GM18508 (cell line): ENCODE measurements at regions not wholly inside any gene's neighbourhood (a gene's known extent, or its start where the extent isn't known, plus 50 kb on each side); places are given as distances from the start of the nearest gene placed in this dataset.

Experiments
- ATAC-seq: cut with Tn5 transposase; IDR thresholded peaks from one replicate; pipeline ENCODE4 v1.9.1; 2021; ENCODE audit warnings: moderate number of reproducible peaks; ENCODE audit not compliant: insufficient read depth, unreplicated experiment

DNA sequence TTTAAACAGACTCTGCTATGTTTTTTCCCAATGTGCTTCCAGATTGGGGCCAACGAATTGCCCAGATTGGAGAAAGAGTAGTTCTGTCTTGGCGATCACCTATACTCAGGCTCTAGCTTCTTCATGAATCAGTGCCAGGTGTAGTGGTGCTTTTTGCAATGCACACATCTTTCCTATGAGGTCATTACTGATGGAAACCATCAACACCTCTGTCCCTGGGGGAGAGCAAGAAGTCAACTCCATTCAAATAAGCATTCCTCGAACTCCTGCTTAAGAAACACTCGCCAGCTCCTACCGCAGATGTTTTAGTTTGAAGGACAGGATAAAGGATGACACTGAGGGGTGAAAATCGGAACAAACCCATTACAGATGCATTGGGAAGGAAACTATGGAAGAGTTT lies 156.5 kb upstream of the DKK2 start:
- ATAC-seq: no peak

DNA sequence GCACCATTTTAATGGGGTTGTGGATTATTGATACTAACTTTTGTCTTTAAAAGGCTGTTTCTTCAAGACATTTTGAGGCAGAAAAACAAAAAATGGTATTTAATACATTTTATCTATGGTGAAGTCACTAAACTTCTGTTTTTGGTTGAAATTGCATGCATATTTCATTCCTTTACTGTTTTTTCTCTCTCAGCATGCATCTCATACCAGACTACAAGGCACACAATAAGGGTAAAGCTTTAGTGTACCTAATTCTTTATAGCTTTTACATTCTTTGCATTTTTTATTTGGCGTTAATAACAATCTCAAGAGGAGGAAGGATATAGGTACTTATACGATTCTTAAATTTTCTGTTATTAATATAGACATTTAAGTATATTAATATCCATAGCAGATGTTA lies 151.0 kb upstream of the DKK2 start:
- ATAC-seq: no peak

DNA sequence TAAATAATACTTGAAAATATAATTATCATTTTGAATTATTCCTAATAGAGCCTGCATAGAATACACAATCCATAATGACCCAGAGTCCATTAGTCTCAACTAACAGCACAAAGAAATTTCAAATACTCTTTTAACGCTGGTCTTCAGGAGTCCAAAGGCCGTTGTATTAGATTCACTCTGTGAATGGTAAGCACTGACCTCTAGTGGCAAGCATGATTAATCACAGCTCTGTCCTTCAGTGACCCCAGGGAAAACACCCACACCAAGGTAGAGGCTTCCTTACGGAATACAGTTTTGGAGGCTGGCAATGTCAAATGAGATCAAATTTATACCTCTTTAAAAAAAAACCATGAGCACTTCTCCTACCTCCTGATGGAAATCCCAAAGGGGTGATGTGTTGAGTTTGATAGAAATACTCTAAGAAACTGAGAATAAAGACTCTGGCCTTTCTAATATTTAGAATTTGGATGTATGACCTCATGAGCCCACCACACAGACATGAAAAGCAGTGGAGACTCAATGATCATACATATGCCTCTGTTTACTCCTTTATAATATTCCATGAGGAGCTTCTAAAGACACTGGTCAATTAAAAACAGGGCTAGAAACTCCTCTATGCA lies 147.2 kb upstream of the DKK2 start:
- ATAC-seq: peak; percentile 99

DNA sequence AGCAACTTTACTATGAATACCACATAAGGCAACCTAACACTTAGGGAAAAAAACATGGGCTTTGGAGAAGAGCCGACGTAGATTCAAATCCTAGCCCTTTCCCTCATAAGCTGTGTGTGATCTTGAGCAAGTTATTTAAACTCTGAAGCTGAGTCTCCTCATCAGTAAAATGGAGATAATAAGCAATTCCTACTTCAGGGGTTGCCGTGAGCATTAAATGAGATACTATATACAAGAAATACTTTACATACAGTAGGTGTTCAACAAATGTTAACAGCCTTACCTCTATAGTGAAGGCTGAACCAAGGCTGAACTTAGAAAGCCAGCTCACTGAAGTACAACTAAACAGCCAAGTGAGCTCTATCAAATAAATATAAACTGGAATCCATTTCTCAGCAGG lies 146.2 kb upstream of the DKK2 start:
- no peak for ATAC-seq

DNA sequence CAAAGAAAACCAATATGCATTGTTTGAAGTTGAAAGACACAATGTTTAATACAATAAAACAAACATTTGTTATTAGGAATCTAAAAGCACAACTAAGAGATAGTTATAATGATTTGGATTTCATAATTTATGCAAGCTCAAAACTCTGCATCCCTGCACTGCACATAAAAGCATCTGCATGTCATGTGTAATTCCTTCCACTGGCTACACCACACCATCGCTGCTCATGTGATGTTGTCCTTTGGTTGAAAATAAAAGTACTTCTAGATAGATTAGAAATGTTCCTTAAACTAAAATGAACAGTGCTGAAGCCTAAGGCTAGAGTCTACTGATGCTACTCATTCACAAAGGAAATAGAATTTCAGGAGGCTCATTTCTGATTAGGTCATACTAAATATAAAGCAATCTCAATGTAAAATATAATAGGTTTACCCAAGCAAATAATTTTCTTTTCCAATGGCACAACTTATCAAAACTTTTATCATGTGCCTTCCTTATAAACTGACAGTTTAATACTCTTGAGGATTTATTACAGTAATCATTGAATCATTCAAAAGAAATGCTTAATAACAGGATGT lies 130.8 kb upstream of the DKK2 start:
- ATAC-seq: no peak

DNA sequence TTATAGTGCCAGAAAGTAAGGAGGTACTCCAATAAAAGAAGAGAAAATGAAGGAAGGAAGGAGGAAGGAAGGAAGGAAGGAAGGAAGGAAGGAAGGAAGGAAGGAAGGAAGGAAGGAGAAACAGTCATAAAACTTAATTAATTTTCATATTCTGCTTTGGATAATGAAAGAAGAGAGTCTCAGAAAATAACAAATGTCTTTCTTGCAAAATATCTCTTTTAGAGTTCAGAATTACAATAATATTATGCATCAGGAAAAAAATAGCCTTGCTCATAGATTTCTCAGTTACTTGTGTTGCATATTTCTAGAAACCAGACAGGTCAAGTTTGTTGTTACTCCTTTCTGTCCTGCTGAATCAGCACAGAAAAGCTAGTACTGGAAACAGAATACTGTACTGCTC lies 130.1 kb upstream of the DKK2 start:
- ATAC-seq: no peak

DNA sequence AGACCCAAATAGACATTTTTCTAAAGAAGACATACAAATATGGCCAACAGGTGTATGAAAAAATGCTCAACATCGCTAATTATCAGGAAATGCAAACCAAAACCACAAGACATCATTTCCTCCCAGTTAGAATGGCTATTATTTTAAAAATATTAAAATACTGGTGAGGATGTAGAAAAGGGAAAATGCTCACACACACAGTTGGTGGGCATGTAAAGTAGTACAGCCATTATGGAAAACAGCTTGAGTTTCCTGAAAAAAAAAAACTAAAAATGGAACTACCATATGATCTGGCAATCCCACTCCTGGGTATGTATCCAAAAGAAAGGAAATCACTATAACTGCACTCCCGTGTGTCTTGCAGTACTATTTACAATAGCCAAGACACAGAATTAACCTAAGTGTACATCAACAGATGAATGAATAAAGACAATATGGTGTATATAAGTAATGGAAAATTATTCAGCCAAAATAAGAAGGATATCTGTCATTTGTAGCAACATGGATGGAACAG lies 128.9 kb upstream of the DKK2 start:
- no peak for ATAC-seq

DNA sequence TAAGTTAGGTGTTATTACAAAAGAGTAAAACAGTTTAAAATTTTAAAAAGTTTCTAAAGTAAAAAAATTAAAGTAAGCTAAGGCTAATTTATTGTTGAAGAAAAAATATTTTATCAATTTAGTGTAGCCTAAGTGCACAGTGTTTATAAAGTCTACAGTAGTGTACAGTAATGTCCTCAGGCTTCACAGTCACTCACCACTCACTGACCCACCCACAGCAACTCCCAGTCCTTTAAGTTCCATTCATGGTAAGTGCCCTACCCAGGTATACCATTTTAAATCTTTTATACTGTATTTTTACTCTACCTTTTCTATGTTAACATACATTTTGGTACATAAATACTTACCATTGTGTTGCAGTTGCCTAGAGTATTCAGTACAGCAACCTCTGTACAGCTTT lies 120.3 kb upstream of the DKK2 start:
- no peak for ATAC-seq

DNA sequence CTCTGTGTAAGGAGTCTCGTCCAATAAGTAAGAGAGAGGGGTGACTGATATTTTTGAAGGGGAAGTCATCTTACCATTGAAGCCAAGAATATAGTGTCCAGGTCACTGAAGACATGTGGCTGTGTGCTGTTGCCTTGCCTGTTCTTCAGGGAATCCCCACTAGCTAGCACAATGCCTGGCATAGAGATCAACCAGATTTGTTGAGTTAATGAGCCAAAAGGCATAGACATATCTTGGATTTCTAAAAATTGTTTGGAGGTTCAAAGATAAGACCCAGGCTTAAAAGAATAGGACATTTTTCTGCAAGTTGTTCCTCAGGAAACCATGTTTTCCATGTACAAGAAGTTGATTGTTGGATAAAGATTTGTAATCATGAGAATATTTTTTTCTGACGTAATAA lies 119.3 kb upstream of the DKK2 start:
- no peak for ATAC-seq

DNA sequence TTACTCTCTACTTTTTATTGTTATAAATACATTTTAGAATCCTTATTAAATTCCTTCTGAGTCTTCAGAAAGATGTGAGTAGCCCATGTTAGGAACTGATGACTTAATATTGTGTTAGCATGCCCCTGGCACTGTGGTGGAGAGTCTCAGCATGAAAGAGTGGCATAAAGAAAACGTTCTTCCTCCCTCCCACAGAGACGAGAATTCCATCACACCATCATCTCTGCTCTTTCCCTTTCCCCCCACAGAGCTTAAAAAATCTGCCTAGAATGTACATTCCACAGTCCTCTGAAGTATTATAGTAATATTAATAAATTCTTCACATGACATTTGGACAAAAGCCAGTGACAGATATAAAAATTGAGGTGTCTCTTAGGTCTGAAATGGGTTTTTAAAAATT lies 117.8 kb upstream of the DKK2 start:
- no peak for ATAC-seq

DNA sequence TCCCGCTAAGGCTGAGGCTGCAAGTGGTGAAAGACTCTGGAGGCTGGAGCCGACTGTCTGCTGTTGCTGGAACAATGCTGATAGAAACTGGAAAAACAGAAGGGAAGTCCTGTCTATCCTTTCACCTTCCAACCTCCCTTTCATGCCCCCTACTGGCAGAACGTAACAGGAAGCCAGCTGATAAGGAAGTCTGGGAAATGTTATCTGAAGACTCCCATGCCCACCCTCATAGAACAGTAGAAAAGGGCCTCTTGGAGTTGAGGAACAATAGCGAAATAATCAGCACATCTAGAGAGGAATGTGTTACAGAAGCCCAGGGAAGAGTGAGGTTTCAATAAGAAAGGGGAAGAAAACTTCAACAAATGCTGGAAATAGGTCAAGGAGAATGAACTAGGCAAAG lies 117.1 kb upstream of the DKK2 start:
- ATAC-seq: no peak

DNA sequence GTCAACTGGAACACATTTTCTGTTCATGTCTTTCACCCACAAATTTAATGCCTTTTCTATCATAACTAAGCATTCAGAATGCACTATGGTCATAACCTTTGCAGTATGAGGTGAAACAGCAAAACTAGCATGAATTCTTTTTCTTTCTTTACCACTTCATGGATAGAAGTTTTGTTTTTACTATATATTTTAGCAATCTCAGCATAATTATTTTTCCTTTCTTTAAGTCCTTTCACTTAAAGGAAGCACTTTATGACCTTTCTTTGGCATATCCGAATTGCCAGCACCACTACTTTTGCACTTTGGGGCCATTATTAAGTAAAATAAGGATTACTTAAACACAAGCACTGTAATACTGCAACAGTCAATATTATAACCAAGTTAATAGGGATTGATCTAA lies 115.1 kb upstream of the DKK2 start:
- no peak for ATAC-seq

DNA sequence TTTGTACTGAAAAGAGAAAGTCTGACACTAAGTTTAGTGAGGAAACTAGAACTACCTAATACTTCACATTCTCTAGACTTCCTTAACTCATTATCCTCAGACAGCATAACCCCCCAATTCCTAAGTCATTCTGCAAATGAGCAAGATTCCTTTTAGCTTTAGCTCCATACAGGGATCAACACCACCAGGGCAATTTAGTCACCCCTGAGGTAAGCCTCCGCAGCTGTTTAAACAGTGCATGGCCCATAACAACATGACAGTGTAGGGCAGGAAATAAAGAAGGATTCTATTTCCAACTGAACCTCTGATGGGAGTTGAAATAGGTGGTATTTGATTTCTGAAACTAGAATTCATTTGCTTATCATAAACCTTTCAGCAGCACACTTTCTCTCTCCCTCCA lies 112.8 kb upstream of the DKK2 start:
- ATAC-seq: no peak

DNA sequence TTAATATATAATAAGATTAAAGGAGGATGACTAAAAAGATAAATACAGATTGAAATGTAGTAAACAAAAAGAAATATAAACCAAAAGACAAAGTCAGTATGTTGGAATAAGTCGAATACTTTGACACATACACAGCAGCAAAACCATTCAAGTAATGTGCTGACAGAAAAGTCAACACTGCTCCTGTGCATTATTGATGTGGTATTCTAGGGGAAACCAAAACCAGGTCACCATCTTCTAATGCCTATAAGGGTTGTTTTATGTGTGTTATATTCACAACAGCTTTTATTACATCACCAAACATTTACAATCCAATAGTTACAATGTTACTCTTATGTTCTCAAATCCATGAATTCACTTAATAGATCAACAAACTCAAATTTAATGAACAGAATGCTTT lies 111.8 kb upstream of the DKK2 start:
- ATAC-seq: no peak

DNA sequence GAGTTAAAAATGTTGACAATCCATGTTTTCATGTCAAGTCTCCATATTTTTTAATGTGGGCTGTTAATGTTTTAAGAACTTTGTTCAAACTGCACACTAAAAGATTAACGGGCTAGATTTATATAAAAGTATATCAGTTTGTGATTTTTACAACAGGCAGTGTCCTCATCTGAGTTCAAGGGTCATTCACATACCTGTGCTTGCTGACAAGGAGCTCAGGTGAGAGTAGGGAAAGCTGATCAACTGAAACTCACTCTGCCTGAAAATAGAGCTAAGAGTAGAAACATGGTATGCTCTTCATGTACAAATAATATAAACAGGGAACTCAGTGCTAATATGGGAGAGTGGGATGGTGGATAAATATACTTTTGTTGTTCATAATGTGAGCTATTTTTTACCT lies 102.3 kb upstream of the DKK2 start:
- no peak for ATAC-seq

DNA sequence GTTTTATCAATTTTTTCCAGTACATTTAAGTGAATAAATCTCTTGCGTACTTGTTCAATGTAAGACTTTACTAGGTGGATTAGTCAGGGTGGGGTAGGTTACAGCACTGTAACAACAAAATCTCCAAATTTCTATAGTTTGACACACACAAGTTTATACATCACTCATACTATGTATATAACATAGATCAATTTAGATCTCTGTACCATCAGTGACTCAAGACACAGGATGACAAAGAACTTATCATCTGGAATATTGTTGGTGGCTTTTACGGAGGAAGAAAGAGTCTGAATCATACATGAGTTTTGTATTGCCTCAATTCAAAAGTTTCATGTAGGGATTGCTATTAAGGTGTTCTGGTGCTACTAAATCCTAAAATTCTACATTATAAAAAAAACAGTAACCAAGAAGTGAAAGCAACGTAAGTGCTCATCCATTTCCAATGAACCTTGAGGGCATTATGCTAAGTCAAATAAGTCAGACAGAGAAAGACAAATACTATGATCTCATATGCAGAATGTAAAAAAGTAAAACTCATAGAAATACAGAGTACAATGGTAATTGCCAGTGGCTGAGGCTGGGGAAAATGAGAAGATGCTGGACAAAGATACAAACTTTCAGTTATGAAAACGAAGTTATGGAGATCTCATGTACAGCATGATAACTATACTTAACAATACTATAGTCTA lies 98.0 kb upstream of the DKK2 start:
- ATAC-seq: no peak

DNA sequence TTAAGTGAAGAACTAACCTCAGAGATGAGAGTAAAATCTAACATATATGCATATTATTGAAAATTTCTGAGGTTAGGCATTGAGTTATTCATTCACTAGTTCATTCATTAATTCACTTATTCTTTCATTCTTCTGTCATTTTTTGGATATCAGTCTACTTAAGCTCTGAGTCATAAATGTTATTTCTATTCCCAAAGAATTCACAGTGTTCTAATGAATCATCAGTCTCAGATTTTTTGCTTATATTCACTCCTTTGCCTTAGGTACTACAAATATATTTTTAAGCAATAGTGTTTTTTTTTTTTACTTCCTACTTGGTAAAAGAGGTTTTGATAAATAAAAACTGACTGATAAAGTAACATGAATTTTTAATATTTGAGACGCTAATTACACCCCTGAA lies 95.2 kb upstream of the DKK2 start:
- ATAC-seq: no peak

DNA sequence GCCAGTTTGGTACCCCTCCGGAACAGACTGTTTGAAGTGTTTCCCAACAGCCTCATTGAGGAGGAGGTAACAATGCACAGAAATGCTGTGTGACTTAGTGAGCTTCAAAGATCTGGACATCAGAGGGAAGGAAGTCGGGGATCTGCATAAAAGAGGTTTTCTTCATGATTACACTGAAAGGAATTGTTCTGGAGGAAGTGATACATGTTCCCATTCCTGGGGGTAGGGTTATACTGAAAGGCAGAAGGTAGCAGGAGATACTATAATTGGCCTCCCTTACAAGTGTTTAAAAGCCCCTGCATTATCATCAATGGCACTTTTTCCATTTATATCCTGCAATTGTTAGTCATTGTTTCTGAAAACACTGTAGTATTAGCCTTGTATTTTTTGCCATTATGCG lies 94.0 kb upstream of the DKK2 start:
- ATAC-seq: no peak

DNA sequence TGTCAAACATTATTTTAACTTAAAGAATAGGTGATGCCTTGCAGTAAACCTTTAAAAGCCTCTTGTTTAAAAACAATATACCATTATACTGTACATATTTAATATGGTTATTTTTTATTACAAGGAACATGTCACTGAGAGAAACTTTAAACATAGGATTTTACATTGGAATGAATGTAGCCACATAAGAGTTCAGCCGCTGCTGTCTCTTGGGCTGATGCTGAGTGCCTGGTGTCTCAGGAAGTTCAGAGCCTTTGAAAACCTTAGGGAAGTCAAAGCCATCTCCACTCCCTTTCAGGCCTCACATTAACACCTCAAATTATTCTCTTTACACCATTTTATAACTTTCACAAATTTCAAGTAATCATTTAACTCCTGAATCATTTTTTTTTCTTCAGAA lies 93.5 kb upstream of the DKK2 start:
- no peak for ATAC-seq

DNA sequence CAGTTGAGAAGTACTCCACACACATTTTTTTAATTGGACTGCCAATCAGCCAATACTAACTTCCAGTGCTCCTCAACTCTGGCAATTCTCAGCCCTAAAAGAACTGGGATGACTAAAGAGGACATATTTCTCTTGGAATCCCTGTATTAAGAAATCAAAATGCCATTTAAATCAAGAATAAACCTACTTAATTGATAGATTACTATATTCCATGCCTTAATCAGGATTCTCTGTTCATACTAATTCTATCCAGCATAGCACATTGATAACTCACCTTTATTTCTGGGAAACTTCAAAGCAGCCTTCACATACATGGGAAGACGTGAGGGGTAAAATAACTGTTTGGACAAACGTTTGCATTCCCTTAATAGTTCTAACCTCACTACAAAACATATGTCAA lies 93.0 kb upstream of the DKK2 start:
- no peak for ATAC-seq

DNA sequence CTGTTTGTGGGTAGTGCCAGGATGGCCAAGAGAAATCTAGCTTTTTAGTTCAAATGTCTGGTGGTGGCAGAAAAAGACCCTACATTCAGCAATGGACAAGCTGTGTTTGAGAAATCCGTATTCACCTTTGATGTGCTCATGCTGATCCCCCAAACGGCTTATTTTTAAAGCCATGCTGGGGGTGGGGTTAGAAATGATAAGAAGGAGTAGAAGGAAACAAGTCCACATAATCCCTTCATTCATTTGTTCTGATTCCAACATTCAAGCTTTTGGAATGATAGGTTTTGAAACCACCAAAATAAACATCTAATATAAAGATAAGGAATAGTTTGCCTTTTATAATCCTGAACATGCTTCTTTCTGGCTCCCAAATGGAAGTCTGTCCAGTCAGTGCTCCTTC lies 92.0 kb upstream of the DKK2 start:
- no peak for ATAC-seq

DNA sequence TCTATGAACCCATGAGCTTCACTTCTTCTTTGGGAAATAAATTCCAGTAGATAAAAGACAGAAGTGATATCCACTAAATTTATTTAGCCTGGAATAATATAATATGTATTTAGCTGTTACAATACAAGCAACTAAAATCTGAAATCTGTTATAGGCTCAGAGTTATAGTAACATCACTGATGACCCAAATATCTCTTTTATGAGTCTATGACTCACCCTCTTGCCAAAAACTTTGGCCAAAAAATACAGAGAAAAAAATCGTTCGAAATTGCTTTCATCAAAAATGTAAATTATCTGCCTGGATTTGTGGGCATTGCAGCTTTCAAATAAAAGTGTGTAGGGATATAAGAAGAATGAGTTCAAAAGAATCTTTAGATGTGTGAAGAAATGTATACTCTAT lies 89.4 kb upstream of the DKK2 start:
- no peak for ATAC-seq
